ENCODE measurements at regions not wholly inside any gene's neighbourhood (a gene's known extent, or its start where the extent isn't known, plus 50 kb on each side); places are given as distances from the start of the nearest gene placed in this dataset.

- TF ChIP-seq FOXA1 (IDR thresholded peaks at IDR 0.05) (no peak), JUND (IDR thresholded peaks at IDR 0.05) (no peak), CTCF (IDR thresholded peaks at IDR 0.05; ENCODE audit: low read depth, low read length, missing input control) (no peak), HNF4A (conservative IDR thresholded peaks at IDR 0.05) (no peak), ZBTB33 (IDR thresholded peaks at IDR 0.05) (no peak), NR2F2 (IDR thresholded peaks at IDR 0.05) (no peak), TAF1 (conservative IDR thresholded peaks at IDR 0.05) (no peak), YY1 (IDR thresholded peaks at IDR 0.05) (no peak), RAD21 (IDR thresholded peaks at IDR 0.05) (no peak), EGR1 (IDR thresholded peaks at IDR 0.05; ENCODE audit: low read depth in 2 of 2) (no peak), ATF3 (IDR thresholded peaks at IDR 0.05) (no peak), GABPA (IDR thresholded peaks at IDR 0.05 in 1 of 2, conservative IDR thresholded peaks at IDR 0.05 in 1 of 2) (no peak), MAX (IDR thresholded peaks at IDR 0.05) (no peak), REST (IDR thresholded peaks at IDR 0.05) (no peak)
Observed at GRCh38 chr2:226310146-226310545, 489.5 kb downstream of the IRS1 start.

All from liver (tissue), 3 donors.